ENCODE measurements at regions not wholly inside any gene's neighbourhood (a gene's known extent, or its start where the extent isn't known, plus 50 kb on each side); places are given as distances from the start of the nearest gene placed in this dataset.

DNA sequence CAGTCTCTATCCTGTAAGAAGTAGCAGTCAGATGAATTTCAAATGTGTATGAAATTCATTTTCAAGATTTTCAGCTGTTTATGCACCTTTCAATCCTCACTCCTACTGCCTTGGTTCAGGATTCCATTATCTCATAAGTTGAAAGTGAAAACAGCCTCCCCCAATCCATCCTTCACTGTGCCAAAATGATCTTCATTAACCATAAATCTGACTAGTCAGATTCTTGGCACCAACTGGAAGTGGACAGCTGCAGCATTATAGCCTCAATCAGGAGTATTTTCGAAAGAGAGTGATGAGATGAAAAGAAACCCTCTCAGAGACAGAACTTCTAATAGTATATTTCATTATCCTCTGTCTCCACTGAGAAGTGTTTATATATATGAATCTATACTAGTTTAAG lies 365.3 kb upstream of the PDGFD start:
- no peak for DNase-seq (ENCODE audit: low spot score)

DNA sequence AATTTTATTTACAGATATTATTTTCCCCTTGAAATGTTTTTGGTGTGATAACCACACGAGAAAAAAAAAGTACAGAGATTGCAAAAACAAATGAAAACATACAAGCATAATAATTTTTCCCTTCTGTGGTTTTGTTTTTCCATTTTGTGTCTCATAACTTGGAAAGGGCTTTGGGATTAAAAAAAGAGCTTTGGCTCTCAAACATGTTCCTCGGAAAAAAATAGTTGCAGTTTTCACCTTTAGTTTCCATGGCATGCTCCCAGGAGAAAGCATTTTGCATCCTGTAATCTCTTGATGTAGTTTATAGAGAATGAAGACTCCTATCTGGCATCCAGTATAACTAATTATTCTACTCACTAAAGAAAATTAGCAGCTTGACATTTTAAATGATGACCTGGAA lies 362.1 kb upstream of the PDGFD start:
- no peak for DNase-seq (ENCODE audit: low spot score)

DNA sequence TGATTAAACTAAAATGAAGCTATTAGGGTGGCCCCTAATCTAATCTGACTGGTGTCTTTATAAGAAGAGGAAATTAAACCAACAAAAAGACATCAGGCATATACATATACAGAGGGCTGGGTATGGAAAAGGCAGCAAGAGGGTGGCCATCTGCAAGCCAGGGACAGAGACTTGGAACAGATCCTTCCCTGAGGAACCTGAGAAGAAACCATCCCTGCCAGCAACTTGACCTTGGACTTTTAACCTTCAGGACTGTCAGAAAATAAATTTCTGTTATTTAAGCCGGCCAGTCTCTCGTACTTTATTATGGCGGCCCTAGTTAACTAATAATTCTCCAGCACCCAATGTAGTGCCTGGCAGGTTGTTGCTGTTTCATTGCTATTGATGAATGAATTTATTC lies 361.5 kb upstream of the PDGFD start:
- no peak for DNase-seq (ENCODE audit: low spot score)

- DNase-seq (ENCODE audit: low spot score) = no peak
Observed at GRCh38 chr11:104524254-104524653, 360.3 kb upstream of the PDGFD start.

DNA sequence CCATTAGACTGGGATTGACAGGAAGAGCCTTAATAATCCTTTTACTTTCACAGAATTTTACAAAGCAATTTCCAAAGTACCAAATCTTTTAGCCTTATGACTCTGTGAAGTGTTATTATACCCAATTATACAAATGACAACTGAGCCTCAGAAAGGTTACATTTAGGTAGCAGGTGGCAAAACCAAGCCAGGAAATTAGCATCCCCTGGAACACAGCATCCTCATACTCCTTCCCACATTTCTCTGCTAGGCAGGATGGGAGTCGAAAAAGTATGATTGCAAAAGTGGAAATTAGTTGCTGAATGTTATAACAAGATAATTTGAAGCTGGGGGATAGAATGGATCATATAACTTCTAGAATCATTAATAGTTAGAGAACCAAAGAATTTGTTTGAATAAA lies 359.7 kb upstream of the PDGFD start:
- DNase-seq (ENCODE audit: low spot score) = no peak

GRCh38 chr11:104522650-104523049 lies 358.7 kb upstream of the PDGFD start:
- no peak for DNase-seq (ENCODE audit: low spot score)

DNA sequence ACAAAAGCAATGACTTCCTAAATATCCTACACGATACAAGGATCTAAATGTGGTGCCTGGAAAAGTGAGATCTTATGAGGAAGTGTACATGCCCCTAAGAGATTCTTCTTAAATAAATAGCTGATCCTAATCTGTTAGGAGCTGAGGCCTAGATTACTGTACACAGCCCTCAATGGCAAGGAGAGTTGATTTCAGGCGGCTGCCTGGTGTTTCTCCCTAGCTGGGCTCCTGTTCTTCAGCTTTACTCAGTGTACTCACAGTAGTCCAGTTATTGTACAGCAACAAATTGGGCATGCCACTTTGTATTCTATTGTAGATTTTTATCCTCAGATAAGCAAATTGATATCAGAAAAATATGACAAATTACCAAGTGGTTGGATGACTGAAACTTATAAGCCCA lies 358.2 kb upstream of the PDGFD start:
- DNase-seq (ENCODE audit: low spot score) = no peak

- no peak for DNase-seq (ENCODE audit: low spot score)
Observed at GRCh38 chr11:104510169-104510568, 346.2 kb upstream of the PDGFD start.

GRCh38 chr11:104490182-104490581 lies 326.2 kb upstream of the PDGFD start:
- DNase-seq (ENCODE audit: low spot score) = no peak

DNA sequence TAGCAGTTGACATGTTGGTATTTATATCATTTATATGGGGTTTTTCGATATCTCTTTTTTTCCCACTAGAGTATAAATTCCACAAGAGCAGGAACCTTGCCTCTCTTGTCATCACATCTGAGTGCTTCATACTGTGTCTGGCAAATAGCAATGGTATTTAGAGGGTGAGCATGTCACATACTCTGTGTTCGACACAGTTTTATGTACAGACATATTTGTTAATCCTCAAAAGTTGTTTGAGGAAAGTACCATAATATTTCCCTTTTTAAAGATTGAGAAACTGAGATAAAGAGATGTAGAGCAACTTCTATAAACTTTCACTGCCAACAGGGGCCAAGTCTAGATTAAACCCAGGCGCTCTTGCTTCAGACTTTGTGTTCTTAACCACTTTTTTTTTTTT lies 324.6 kb upstream of the PDGFD start:
- DNase-seq (ENCODE audit: low spot score) = no peak

DNA sequence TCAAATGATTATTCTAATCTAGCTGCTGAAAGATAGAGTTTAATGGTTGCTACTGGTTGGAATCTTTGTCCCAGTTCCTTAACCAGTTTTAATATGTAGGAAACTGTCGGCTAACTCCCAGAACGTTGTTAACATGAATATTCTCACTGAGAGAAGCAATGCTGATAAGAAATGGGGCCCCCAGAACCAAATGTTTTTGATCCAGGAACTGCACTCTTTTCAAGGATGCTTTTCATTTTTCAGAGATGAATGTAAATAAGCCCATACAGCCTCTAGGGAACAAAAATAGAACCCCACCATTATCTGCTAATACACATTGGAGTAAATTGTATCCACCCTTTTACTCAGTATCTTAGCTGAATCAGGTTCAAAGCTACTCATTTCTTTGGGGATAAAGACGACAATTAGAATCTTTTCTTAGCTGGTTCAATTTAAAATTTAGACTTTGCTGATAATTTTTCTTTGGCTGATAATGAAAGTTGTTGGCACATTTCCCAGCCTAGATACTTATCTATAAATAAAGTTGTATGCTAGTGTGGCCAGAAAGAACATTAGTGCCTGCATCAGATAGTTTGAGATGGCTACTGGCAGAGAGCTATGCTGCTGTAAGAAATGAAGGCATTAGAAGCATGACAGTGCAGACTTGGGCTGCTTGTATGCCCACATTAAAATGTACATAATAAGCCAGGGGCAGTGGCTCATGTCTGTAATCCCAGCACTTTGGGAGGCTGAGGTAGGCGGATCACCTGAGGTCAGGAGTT lies 323.3 kb upstream of the PDGFD start:
- DNase-seq (ENCODE audit: low spot score) = no peak

DNA sequence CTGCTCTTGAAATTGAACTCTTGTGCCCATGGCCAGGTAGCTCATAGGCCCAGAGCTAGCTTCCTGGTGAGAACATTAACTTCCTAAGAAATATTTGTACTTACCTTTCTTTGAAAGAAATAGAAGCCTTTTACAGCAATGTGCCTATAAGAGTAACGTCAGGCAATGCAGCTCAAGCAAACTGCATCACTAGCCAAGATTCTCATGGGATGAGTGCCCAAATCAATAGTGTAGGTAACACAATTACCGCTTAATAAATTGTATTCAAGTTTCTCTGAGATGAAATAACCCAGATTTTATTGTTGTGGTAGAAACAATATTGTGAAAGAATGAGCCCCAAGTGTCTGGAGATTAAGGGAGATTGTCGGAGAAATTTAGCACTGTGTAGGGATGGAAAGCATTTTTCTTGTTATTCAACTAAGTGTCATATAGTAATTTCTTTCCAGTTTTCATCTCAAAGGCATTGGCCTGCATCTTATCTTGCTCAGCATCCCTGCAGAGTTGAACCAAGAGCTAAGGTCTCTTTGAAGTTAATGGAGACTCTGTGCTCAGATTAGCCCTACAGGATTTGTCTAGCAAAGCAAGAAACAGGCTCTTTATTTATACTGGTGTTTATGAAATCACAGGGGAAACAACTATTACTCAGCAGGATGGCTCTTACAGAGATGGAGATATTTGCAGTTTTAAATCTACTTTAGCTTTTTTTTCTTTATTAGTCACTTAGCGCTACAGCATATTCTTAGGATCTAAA lies 321.0 kb upstream of the PDGFD start:
- DNase-seq (ENCODE audit: low spot score) = no peak

DNA sequence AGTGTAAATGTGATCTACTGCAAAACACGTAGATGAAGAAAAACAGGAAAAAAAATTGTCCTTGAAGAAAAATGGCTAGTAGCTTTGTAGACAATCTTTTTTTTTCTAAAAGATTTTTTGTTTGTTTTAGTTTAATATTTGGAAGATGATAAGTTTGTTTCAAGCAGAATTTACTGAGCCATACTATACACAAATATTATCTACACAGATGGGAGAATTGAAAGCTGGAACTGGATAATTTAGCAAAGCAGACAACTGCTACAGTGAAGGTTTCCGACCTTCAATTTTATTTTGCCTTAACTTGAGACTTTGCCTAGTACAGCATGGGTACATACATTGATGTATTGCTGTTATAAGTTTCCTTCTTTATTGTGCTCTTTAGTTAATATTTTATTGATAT lies 313.0 kb upstream of the PDGFD start:
- no peak for DNase-seq (ENCODE audit: low spot score)

DNA sequence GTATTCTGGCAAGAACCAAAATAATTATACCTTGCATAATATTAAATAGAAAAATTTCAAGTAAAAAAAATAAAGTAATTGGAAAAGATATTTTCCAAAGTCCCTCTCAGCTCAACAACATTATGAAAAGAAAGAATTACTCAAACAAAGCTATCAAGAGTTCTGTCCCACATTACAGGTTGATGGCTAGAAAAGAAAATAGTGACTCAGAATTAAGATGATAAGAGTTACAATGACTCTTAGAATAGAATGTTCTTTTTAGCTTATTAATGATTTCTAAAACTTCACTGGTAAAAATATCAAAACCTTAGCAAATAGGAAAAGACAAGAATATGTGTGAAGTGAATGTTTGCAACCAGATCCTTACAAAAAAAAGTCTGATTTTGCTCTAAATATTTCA lies 312.5 kb upstream of the PDGFD start:
- DNase-seq (ENCODE audit: low spot score) = no peak

DNA sequence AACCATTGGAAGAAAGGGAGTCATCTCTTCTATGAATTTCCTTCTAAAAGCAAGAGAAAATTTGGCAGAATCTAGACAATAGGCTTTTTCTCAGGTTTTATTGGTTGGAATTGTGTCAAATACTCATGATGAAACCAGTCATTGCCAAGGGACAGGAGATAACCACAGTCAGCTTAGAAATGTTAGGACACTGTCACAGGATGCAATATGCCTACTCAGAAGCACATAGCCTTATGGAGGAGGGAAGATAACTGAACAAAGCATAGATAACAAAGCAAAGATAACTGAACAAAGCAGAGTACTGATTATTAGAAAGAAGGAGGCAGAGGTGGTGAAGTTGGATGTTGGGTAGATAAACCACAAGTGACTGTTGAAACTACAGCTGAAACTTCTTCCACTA lies 303.5 kb upstream of the PDGFD start:
- DNase-seq (ENCODE audit: low spot score) = no peak

DNA sequence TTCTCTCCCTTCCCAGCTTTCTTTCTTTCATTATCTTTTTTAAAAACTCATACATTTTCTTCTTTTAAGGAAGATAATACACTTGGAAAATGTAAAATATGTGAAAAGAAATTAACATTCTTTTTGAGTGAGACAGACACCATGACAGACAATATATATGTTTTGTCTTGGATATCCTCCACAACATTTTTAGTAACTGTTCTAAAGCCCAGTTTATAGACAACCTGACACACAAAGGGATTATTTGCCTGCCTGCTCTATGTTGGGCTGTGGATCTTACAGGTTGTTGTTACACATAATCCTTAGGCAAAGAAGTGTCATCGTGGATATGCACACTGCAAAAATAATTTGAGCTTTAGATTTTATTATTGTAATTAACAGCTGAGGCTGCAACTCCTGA lies 301.4 kb upstream of the PDGFD start:
- no peak for DNase-seq (ENCODE audit: low spot score)

GRCh38 chr11:104464691-104465090 lies 300.7 kb upstream of the PDGFD start:
- DNase-seq (ENCODE audit: low spot score) = no peak

DNA sequence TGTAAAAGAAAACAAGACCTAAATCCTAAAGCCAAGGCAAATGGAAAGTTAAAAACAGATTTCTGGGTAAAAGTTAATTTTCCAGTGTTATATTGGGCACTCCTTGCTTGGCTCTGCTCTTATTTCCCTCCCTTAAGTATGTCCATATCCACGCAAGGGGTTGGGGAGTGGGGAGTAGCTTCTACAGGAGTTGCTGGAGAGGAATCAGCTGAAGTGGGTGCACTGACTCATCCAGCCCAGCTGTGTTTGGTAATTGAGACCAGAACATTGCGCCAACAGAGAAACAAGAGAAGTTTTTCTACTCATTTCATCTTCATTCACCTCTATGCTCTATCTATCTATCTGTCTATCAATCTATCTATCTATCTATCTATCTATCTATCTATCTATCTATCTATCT lies 298.4 kb upstream of the PDGFD start:
- DNase-seq (ENCODE audit: low spot score) = no peak

DNA sequence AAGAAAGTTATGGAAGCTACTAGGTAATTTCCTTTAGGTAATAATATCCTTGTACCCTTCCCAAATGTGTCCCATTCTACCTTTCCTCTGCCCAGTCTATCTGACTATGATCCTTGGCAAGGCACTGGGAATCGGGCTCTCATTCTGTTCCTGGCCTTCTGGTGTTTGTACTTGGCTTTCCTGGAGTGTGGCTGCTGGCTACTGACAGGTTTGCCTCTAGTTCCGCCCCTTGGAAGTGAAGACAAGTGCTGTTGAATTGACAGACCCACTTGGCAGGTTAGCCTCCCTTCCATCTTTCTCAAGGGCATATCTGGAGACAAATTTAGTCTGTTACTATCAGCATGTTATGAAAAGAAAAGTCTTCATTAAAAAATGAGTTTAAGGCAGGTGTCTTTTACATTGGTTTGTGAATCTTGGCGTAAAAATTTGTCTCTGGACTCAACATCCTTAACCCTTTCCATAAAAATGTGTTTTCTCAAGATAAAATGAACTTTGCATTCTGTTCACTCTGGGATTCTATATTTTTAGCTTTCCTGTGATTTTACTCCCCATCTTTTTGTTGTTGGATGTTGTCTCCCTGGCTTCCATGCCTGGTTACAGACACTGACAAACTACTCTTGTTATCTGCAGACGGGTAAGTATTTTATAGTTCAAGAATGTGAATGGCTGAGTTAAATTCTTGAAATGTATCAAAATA lies 287.4 kb upstream of the PDGFD start:
- DNase-seq (ENCODE audit: low spot score) = no peak

DNA sequence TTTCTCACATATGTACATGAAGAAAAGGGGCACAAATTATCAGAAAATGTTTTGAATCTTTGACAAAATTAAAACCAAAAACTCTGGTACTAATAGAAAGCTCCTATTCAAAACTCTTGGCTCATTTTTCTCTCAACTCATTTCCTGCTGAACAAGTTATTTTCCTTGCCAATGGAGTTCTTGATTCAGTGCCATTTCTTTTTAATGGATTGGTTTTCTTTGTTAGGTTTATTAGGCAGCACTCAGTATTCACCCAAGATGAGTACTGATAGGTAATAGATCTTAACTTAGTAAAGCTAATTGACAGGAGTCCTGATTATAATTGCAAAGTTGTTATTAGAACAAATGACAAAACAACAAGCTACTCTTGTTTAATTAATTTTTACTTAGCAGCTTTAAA lies 279.4 kb upstream of the PDGFD start:
- DNase-seq (ENCODE audit: low spot score) = no peak

GRCh38 chr11:104442321-104442720 lies 278.4 kb upstream of the PDGFD start:
- DNase-seq (ENCODE audit: low spot score) = no peak

- no peak for DNase-seq (ENCODE audit: low spot score)
Observed at GRCh38 chr11:104435494-104435893, 271.5 kb upstream of the PDGFD start.

GRCh38 chr11:104433751-104434150 lies 269.8 kb upstream of the PDGFD start:
- DNase-seq (ENCODE audit: low spot score) = no peak
